HFF-Myc (cell line): ENCODE measurements at regions not wholly inside any gene's neighbourhood (a gene's known extent, or its start where the extent isn't known, plus 50 kb on each side); places are given as distances from the start of the nearest gene placed in this dataset.
"Not testable (repeated sequence)": the region's sequence is repeated elsewhere in the genome, so short reads cannot be mapped to it uniquely, and the experiment has no call there.

Experiments
- DNase-seq: peaks from one replicate; pipeline ENCODE4 v3.0.0-alpha.2; 2011; ENCODE audit warnings: low read depth; ENCODE audit errors: extremely low read depth
- H3K4me3 ChIP-seq: replicated peaks from 2 replicates; pipeline ENCODE4 v1.5.1; 2011; ENCODE audit warnings: low read depth, mild to moderate bottlenecking, control low read depth, low read length
- CTCF ChIP-seq: IDR thresholded peaks from 2 replicates; pipeline ENCODE4 v1.5.1; 2012; ENCODE audit warnings: mild to moderate bottlenecking, low read depth, low read length, control low read depth; ENCODE audit errors: missing control alignments

- DNase-seq, result no peak
- TF ChIP-seq CTCF, result no peak
- H3K4me3 ChIP-seq, result no peak overlapping the region
Measured at GRCh38 chr4:1567808-1568581, 116.1 kb downstream of the FAM53A start.

- no peak for DNase-seq
- no peak overlapping the region for H3K4me3 ChIP-seq
- no peak for TF ChIP-seq CTCF
Measured at GRCh38 chr4:1567519-1567807, 116.7 kb downstream of the FAM53A start.

- TF ChIP-seq CTCF, result no peak
- no peak for DNase-seq
- no peak overlapping the region for H3K4me3 ChIP-seq
Measured at GRCh38 chr4:1566838-1567518, 117.1 kb downstream of the FAM53A start.

GRCh38 chr4:1566301-1566837, 117.7 kb downstream of the FAM53A start:
- not testable (repeated sequence) for H3K4me3 ChIP-seq, DNase-seq

- TF ChIP-seq CTCF, result no peak
- DNase-seq, result no peak
Measured at GRCh38 chr4:1565598-1566295, 118.4 kb downstream of the FAM53A start.

GRCh38 chr4:1564535-1565375, 119.4 kb downstream of the FAM53A start:
- no peak overlapping the region for H3K4me3 ChIP-seq
- TF ChIP-seq CTCF, result no peak
- no peak for DNase-seq

More at GRCh38 chr4:1565598-1566295, 118.4 kb downstream of the FAM53A start:
- no peak overlapping the region for H3K4me3 ChIP-seq
